ENCODE measurements at regions not wholly inside any gene's neighbourhood (a gene's known extent, or its start where the extent isn't known, plus 50 kb on each side); places are given as distances from the start of the nearest gene placed in this dataset.

GRCh38 chr2:175535631-175536030 is 354.1 kb upstream of the ATP5MC3 start:
- H3K4me3 Mint-ChIP-seq: no peak overlapping the region

DNA sequence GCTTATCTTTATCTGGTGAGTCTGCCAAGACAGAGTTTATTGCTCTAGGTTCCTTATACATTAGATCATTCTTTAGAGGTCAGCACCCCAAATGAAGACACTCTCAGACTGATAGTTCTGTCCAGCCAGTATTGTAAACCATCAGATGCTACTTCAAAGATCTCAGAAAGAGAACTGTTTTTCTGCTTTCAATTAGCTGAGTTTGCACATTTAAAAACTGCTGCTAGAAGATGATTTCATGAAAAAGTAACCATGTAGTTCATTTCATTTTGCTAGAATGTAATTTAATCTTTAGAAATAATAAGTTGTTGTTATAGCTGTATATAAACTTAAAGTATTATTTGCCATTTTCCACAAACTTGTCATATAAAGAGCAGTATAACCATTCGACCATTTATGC is 344.5 kb upstream of the ATP5MC3 start:
- ATAC-seq: no peak
- Histone ChIP-seq H3K4me3 (ENCODE audit: low read length) (no peak overlapping the region), H3K27ac (ENCODE audit: low read depth, low read length) (no peak overlapping the region), H3K4me1 (ENCODE audit: control insufficient read depth in 2 of 2, insufficient read depth in 2 of 2, low read length in 2 of 2) (no peaks in the 10 kb centered on the region), H3K9me3 (ENCODE audit: control insufficient read depth in 2 of 3, low read length in 3 of 3) (no peaks in the 10 kb centered on the region), H3K36me3 (ENCODE audit: control insufficient read depth in 2 of 3, insufficient read depth in 3 of 3, low read length in 3 of 3) (no peaks in the 10 kb centered on the region), H3K27me3 (ENCODE audit: control insufficient read depth in 2 of 2, insufficient read depth in 2 of 2, low read length in 2 of 2) (no peaks in the 10 kb centered on the region)
- intact Hi-C loops (cut with micrococcal nuclease): no loop called here
- POLR2A ChIA-PET: no interaction called here
- CTCF ChIA-PET: no interaction called here
- no peak for DNase-seq
- no peaks in the 10 kb centered on the region for H3K36me3 Mint-ChIP-seq
- H3K27me3 Mint-ChIP-seq: peaks cover 0 to 13% (median 4%) of the 10 kb centered on the region in 5 donors
- H3K9me3 Mint-ChIP-seq: peaks cover 0 to 4% (median 0%) of the 10 kb centered on the region in 11 donors
- no peak overlapping the region for H3K27ac Mint-ChIP-seq
- H3K4me1 Mint-ChIP-seq: no peaks in the 10 kb centered on the region
- no peak overlapping the region for H3K4me3 Mint-ChIP-seq

More at GRCh38 chr2:175535631-175536030, 354.1 kb upstream of the ATP5MC3 start:
- Histone ChIP-seq H3K9me3 (ENCODE audit: control insufficient read depth in 2 of 3, low read length in 3 of 3) (no peaks in the 10 kb centered on the region), H3K4me1 (ENCODE audit: control insufficient read depth in 2 of 2, insufficient read depth in 2 of 2, low read length in 2 of 2) (no peaks in the 10 kb centered on the region), H3K27me3 (ENCODE audit: control insufficient read depth in 2 of 2, insufficient read depth in 2 of 2, low read length in 2 of 2) (no peaks in the 10 kb centered on the region), H3K27ac (ENCODE audit: low read depth, low read length) (no peak overlapping the region), H3K36me3 (ENCODE audit: control insufficient read depth in 2 of 3, insufficient read depth in 3 of 3, low read length in 3 of 3) (no peaks in the 10 kb centered on the region), H3K4me3 (ENCODE audit: low read length) (no peak overlapping the region)
- DNase-seq (no peak), ATAC-seq (no peak)
- ChIA-PET POLR2A (no interaction called here), CTCF (no interaction called here)
- H3K27ac Mint-ChIP-seq: no peak overlapping the region
- peaks cover 0 to 18% (median 7%) of the 10 kb centered on the region in 11 donors for H3K9me3 Mint-ChIP-seq
- intact Hi-C loops (cut with micrococcal nuclease): no loop called here
- H3K36me3 Mint-ChIP-seq: no peaks in the 10 kb centered on the region
- H3K4me1 Mint-ChIP-seq: peaks cover 0 to 3% (median 0%) of the 10 kb centered on the region in 7 donors
- H3K27me3 Mint-ChIP-seq: peaks cover 0 to 17% (median 0%) of the 10 kb centered on the region in 5 donors

DNA sequence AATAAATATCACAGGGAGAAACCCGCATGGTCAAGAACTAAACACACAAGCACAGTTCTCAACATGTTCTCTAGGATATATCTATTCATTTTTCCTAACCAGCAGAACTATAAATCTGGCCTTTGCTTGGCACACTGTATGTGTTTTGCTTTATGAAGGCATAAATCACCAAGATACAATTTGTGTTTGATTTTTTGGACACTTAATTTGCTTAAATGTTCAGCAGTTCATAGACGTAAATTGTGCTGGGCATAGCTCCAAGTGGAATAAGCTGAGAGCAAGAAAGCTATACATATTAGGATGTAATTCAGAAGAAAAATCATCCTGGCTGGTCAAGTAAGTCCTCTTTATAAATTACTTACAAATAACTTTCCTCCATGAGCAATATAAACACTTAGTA is 341.5 kb upstream of the ATP5MC3 start:
- Mint-ChIP-seq H3K4me3 (no peak overlapping the region), H3K27me3 (peaks cover 0 to 5% (median 2%) of the 10 kb centered on the region in 5 donors), H3K9me3 (peaks cover 0 to 4% (median 0%) of the 10 kb centered on the region in 11 donors), H3K36me3 (no peaks in the 10 kb centered on the region), H3K4me1 (peaks cover 0 to 3% (median 0%) of the 10 kb centered on the region in 7 donors), H3K27ac (no peak overlapping the region)
- ChIA-PET POLR2A (no interaction called here), CTCF (no interaction called here)
- Histone ChIP-seq H3K9me3 (ENCODE audit: control insufficient read depth in 2 of 3, low read length in 3 of 3) (no peaks in the 10 kb centered on the region), H3K36me3 (ENCODE audit: control insufficient read depth in 2 of 3, insufficient read depth in 3 of 3, low read length in 3 of 3) (no peaks in the 10 kb centered on the region), H3K4me1 (ENCODE audit: control insufficient read depth in 2 of 2, insufficient read depth in 2 of 2, low read length in 2 of 2) (no peaks in the 10 kb centered on the region), H3K4me3 (ENCODE audit: low read length) (no peak overlapping the region), H3K27me3 (ENCODE audit: control insufficient read depth in 2 of 2, insufficient read depth in 2 of 2, low read length in 2 of 2) (no peaks in the 10 kb centered on the region), H3K27ac (ENCODE audit: low read depth, low read length) (no peak overlapping the region)
- no peak for ATAC-seq
- DNase-seq: no peak
- intact Hi-C loops (cut with micrococcal nuclease): no loop called here

- CTCF ChIA-PET: no interaction called here
- ATAC-seq: no peak
- Mint-ChIP-seq H3K4me1 (peaks cover 0 to 3% (median 0%) of the 10 kb centered on the region in 7 donors), H3K9me3 (peaks cover 0 to 6% (median 0%) of the 10 kb centered on the region in 11 donors), H3K36me3 (no peaks in the 10 kb centered on the region), H3K27me3 (peaks cover 0 to 4% (median 0%) of the 10 kb centered on the region in 5 donors), H3K4me3 (no peak overlapping the region), H3K27ac (no peak overlapping the region)
- intact Hi-C loops (cut with micrococcal nuclease): no loop called here
- no peak for DNase-seq
- H3K4me1 ChIP-seq (ENCODE audit: control insufficient read depth in 2 of 2, insufficient read depth in 2 of 2, low read length in 2 of 2): no peaks in the 10 kb centered on the region
- no peaks in the 10 kb centered on the region for H3K27me3 ChIP-seq (ENCODE audit: control insufficient read depth in 2 of 2, insufficient read depth in 2 of 2, low read length in 2 of 2)
- H3K9me3 ChIP-seq (ENCODE audit: control insufficient read depth in 2 of 3, low read length in 3 of 3): no peaks in the 10 kb centered on the region
- H3K27ac ChIP-seq (ENCODE audit: low read depth, low read length): no peak overlapping the region
- H3K4me3 ChIP-seq (ENCODE audit: low read length): no peak overlapping the region
- H3K36me3 ChIP-seq (ENCODE audit: control insufficient read depth in 2 of 3, insufficient read depth in 3 of 3, low read length in 3 of 3): no peaks in the 10 kb centered on the region
- POLR2A ChIA-PET: no interaction called here
These were observed 336.7 kb upstream of the ATP5MC3 start for GRCh38 chr2:175518206-175518605.

GRCh38 chr2:175516555-175516954 is 335.0 kb upstream of the ATP5MC3 start:
- Mint-ChIP-seq H3K9me3 (peaks cover 0 to 10% (median 3%) of the 10 kb centered on the region in 11 donors), H3K27ac (no peak overlapping the region), H3K27me3 (peaks cover 0 to 4% (median 0%) of the 10 kb centered on the region in 5 donors), H3K4me3 (no peak overlapping the region), H3K4me1 (peaks cover 0 to 3% (median 0%) of the 10 kb centered on the region in 7 donors), H3K36me3 (no peaks in the 10 kb centered on the region)
- no peaks in the 10 kb centered on the region for H3K9me3 ChIP-seq (ENCODE audit: control insufficient read depth in 2 of 3, low read length in 3 of 3)
- no peak overlapping the region for H3K27ac ChIP-seq (ENCODE audit: low read depth, low read length)
- no peak for ATAC-seq
- H3K27me3 ChIP-seq (ENCODE audit: control insufficient read depth in 2 of 2, insufficient read depth in 2 of 2, low read length in 2 of 2): no peaks in the 10 kb centered on the region
- no peak overlapping the region for H3K4me3 ChIP-seq (ENCODE audit: low read length)
- ChIA-PET CTCF (no interaction called here), POLR2A (no interaction called here)
- H3K4me1 ChIP-seq (ENCODE audit: control insufficient read depth in 2 of 2, insufficient read depth in 2 of 2, low read length in 2 of 2): no peaks in the 10 kb centered on the region
- intact Hi-C loops (cut with micrococcal nuclease): no loop called here
- no peak for DNase-seq
- no peaks in the 10 kb centered on the region for H3K36me3 ChIP-seq (ENCODE audit: control insufficient read depth in 2 of 3, insufficient read depth in 3 of 3, low read length in 3 of 3)

GRCh38 chr2:175500255-175500654 is 318.7 kb upstream of the ATP5MC3 start:
- Histone ChIP-seq H3K27me3 (ENCODE audit: control insufficient read depth in 2 of 2, insufficient read depth in 2 of 2, low read length in 2 of 2) (no peaks in the 10 kb centered on the region), H3K27ac (ENCODE audit: low read depth, low read length) (no peak overlapping the region), H3K4me3 (ENCODE audit: low read length) (no peak overlapping the region), H3K9me3 (ENCODE audit: control insufficient read depth in 2 of 3, low read length in 3 of 3) (no peaks in the 10 kb centered on the region), H3K4me1 (ENCODE audit: control insufficient read depth in 2 of 2, insufficient read depth in 2 of 2, low read length in 2 of 2) (no peaks in the 10 kb centered on the region), H3K36me3 (ENCODE audit: control insufficient read depth in 2 of 3, insufficient read depth in 3 of 3, low read length in 3 of 3) (no peaks in the 10 kb centered on the region)
- Mint-ChIP-seq H3K4me3 (no peak overlapping the region), H3K36me3 (peaks cover 0 to 11% (median 0%) of the 10 kb centered on the region in 5 donors), H3K9me3 (peaks cover 0 to 47% (median 24%) of the 10 kb centered on the region in 11 donors), H3K27ac (no peak overlapping the region), H3K27me3 (peaks cover 0 to 22% (median 10%) of the 10 kb centered on the region in 5 donors), H3K4me1 (no peaks in the 10 kb centered on the region)
- DNase-seq: no peak
- intact Hi-C loops (cut with micrococcal nuclease): no loop called here
- no peak for ATAC-seq
- CTCF ChIA-PET: no interaction called here
- POLR2A ChIA-PET: no interaction called here

DNA sequence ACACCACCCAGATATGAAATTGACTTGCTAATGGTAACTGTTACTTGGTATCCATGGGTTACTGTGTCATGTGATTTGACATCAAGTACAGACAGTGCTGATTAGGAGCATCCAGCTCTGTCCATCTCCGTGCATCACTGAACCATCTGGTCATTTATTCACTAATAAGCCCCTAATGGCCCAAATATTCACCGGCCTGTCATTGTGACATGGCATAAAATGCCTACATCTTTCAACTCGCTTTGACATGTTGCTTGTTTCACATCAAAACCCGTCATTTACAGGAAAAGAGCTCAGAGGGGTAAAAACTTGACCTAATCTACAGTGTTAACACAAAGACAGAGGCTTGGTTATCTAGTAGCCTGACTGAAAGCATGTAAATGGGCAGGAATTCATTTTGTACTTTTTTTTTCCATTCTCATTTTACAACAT is 308.9 kb upstream of the ATP5MC3 start:
- CTCF ChIA-PET: no interaction called here
- Mint-ChIP-seq H3K27ac (no peak overlapping the region), H3K27me3 (peaks cover 0 to 9% (median 0%) of the 10 kb centered on the region in 5 donors), H3K9me3 (peaks cover 0 to 19% (median 2%) of the 10 kb centered on the region in 11 donors), H3K4me1 (no peaks in the 10 kb centered on the region), H3K4me3 (no peak overlapping the region), H3K36me3 (no peaks in the 10 kb centered on the region)
- intact Hi-C loops (cut with micrococcal nuclease): no loop called here
- no peak for DNase-seq
- H3K36me3 ChIP-seq (ENCODE audit: control insufficient read depth in 2 of 3, insufficient read depth in 3 of 3, low read length in 3 of 3): no peaks in the 10 kb centered on the region
- no peak for ATAC-seq
- POLR2A ChIA-PET: no interaction called here
- no peaks in the 10 kb centered on the region for H3K9me3 ChIP-seq (ENCODE audit: control insufficient read depth in 2 of 3, low read length in 3 of 3)
- H3K4me3 ChIP-seq (ENCODE audit: low read length): no peak overlapping the region
- no peaks in the 10 kb centered on the region for H3K27me3 ChIP-seq (ENCODE audit: control insufficient read depth in 2 of 2, insufficient read depth in 2 of 2, low read length in 2 of 2)
- no peaks in the 10 kb centered on the region for H3K4me1 ChIP-seq (ENCODE audit: control insufficient read depth in 2 of 2, insufficient read depth in 2 of 2, low read length in 2 of 2)
- H3K27ac ChIP-seq (ENCODE audit: low read depth, low read length): no peak overlapping the region

Measured in naive thymus-derived CD4-positive, alpha-beta T cell (primary cell).